ENCODE measurements at regions not wholly inside any gene's neighbourhood (a gene's known extent, or its start where the extent isn't known, plus 50 kb on each side); places are given as distances from the start of the nearest gene placed in this dataset.

DNA sequence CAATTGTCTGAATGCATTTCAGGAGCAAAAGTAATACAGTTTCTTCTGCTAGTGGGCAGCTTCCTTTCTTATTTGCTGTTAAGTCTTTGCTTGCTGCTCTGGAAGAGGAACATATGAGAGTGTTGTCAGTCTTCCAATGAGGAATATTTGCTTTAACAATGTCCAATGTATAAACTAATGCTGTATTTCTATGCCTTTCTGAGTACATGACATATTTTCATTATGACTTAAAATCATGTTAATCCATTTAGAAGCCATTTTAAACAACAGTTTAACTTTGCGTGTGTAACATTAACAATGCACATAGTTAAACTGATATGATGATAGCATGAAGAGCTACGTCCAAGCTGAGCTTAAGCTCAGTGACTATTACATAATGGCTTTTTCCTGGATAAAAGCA is 933.4 kb upstream of the GHITM start:
- H3K27ac ChIP-seq = no peak overlapping the region
- H3K27me3 ChIP-seq = no peaks in the 10 kb centered on the region
- peaks cover 0 to 21% of the 10 kb centered on the region in 2 donors for H3K9me3 ChIP-seq
- no peak overlapping the region for H3K4me3 ChIP-seq
- DNase-seq (ENCODE audit: low spot score) = no peak
- TF ChIP-seq, protein P1, sequence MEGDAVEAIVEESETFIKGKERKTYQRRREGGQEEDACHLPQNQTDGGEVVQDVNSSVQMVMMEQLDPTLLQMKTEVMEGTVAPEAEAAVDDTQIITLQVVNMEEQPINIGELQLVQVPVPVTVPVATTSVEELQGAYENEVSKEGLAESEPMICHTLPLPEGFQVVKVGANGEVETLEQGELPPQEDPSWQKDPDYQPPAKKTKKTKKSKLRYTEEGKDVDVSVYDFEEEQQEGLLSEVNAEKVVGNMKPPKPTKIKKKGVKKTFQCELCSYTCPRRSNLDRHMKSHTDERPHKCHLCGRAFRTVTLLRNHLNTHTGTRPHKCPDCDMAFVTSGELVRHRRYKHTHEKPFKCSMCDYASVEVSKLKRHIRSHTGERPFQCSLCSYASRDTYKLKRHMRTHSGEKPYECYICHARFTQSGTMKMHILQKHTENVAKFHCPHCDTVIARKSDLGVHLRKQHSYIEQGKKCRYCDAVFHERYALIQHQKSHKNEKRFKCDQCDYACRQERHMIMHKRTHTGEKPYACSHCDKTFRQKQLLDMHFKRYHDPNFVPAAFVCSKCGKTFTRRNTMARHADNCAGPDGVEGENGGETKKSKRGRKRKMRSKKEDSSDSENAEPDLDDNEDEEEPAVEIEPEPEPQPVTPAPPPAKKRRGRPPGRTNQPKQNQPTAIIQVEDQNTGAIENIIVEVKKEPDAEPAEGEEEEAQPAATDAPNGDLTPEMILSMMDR (IDR thresholded peaks at IDR 0.05) = no peak
- no peaks in the 10 kb centered on the region for H3K4me1 ChIP-seq
- no peaks in the 10 kb centered on the region for H3K36me3 ChIP-seq

DNA sequence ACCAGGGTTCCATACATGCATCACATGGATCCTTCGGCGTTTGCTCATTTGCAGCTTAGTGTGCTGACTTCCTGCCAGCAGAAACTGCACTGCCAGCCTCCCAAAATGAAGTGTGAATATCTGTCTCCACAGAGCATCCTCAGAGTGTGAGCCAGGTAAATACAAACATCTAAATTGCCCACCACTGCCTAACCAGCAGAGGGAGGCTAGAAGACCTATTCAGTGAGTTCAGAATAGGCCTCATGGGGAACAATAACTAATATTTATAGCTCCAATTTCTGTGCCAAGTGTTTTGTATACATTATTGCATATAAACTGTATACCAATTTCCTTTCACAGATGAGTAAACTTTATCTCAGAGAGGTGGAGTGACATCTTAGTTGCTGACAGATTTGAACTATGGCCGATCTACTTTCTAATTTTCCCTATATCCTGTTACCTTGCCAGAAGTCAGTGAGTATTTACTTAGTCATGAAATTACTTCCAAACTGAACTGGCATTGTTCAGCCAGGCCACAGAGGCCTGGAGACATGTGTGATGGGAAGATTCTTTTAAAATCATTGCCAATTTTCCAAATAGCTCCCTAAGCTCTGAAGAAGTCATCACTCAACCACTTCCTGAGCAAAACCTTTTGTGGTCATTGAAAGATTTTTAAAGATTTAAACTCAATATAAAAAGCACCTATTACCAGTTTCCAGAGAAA is 926.5 kb upstream of the GHITM start:
- H3K36me3 ChIP-seq = no peaks in the 10 kb centered on the region
- no peaks in the 10 kb centered on the region for H3K9me3 ChIP-seq
- H3K4me1 ChIP-seq = no peaks in the 10 kb centered on the region
- no peak overlapping the region for H3K4me3 ChIP-seq
- H3K27ac ChIP-seq = no peak overlapping the region
- TF ChIP-seq, protein P1 (IDR thresholded peaks at IDR 0.05) = no peak
- no peaks in the 10 kb centered on the region for H3K27me3 ChIP-seq
- DNase-seq (ENCODE audit: low spot score) = no peak

DNA sequence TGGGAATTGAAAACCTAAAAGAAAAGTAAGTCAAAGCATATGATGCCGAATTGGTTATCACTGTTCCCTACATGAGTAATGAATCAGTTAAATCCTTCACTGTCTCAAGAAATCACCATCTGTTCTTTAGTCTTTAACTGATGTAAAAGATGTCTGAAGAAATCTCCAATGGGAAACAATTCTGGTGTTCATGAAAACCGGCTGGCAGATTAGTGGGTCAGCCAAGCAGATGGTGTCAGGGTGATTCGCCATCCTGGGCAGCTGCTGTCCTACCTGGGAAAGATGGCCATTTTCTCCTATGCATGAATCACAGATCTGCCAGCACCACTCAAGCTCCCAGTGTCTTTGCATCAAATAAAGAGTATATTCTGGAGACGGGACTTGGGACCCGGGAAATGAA is 925.2 kb upstream of the GHITM start:
- Histone ChIP-seq H3K27me3 (no peaks in the 10 kb centered on the region), H3K4me1 (no peaks in the 10 kb centered on the region), H3K36me3 (no peaks in the 10 kb centered on the region), H3K9me3 (no peaks in the 10 kb centered on the region), H3K27ac (no peak overlapping the region), H3K4me3 (no peak overlapping the region)
- TF ChIP-seq, protein P1 (IDR thresholded peaks at IDR 0.05) = no peak
- DNase-seq (ENCODE audit: low spot score) = no peak

DNA sequence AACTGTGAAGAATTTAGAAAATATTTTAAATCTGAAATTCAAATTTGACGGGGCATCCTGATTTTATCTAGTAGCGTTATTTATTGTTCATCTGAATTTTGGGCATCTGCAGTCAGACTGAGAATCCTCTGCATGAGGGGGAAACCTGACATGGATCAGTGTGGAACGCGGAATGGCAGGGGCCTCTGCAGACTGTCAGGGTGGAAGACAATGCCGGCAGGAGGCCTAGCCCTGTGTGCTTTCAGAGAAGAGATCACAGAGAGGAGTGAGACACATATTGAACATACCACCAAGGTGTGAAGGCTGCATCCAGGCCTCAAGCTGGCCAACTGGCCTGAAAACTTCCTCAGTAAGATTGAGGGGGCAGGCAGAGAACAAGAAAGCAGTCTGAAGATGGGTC is 921.1 kb upstream of the GHITM start:
- no peak for DNase-seq (ENCODE audit: low spot score)
- Histone ChIP-seq H3K4me3 (no peak overlapping the region), H3K27me3 (no peaks in the 10 kb centered on the region), H3K9me3 (no peaks in the 10 kb centered on the region), H3K27ac (no peak overlapping the region), H3K36me3 (no peaks in the 10 kb centered on the region), H3K4me1 (no peaks in the 10 kb centered on the region)
- TF ChIP-seq, protein P1 (IDR thresholded peaks at IDR 0.05) = no peak

DNA sequence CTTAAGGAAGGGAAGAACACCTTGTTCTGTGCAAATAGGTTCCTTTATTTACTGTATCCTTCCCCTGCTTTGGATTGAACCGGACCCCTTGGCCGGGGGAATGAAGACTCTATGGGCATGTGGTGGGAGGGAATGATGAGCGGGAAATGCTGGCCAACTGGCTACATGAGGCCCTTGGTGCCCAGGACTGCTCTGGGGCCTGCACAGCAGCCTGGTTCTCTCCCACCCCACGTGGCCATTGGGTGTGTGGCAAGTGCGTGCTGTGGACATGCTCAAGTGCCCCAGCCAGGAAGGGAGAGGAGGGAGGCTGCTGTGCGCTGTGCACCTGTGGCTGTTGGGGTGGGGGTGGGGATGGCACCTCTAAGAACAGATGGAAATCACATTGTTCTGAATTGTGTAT is 917.0 kb upstream of the GHITM start:
- DNase-seq (ENCODE audit: low spot score) = no peak
- TF ChIP-seq, protein P1 (IDR thresholded peaks at IDR 0.05) = no peak
- Histone ChIP-seq H3K27me3 (no peaks in the 10 kb centered on the region), H3K36me3 (no peaks in the 10 kb centered on the region), H3K9me3 (no peaks in the 10 kb centered on the region), H3K4me1 (no peaks in the 10 kb centered on the region), H3K4me3 (no peak overlapping the region), H3K27ac (no peak overlapping the region)
